Endodermal cell (in vitro differentiated cells): ENCODE measurements at regions not wholly inside any gene's neighbourhood (a gene's known extent, or its start where the extent isn't known, plus 50 kb on each side); places are given as distances from the start of the nearest gene placed in this dataset.

Experiments
- DNase-seq: peaks from one replicate; pipeline ENCODE4 v3.0.0-alpha.2; 2017
- H3K27ac ChIP-seq: 2 replicates; pipeline ENCODE4 v1.5.1; 2013; ENCODE audit warnings: mild to moderate bottlenecking, low read depth, low read length, moderate library complexity
- H3K27me3 ChIP-seq: 2 replicates; pipeline ENCODE4 v1.6.1; 2013; ENCODE audit warnings: mild to moderate bottlenecking, low read length, moderate library complexity; ENCODE audit not compliant: insufficient read depth, control insufficient read depth, poor library complexity, severe bottlenecking
- H3K36me3 ChIP-seq: 2 replicates; pipeline ENCODE4 v1.7.0; 2013; ENCODE audit warnings: mild to moderate bottlenecking, low read length, moderate library complexity; ENCODE audit not compliant: control insufficient read depth, insufficient read depth
- H3K4me1 ChIP-seq: one replicate; pipeline ENCODE4 v1.7.0; 2013; ENCODE audit warnings: low read length; ENCODE audit not compliant: control insufficient read depth, insufficient read depth
- H3K4me3 ChIP-seq: 2 replicates; pipeline ENCODE4 v1.5.1; 2013; ENCODE audit warnings: mild to moderate bottlenecking, low read length, moderate library complexity
- H3K9ac ChIP-seq: 2 replicates; pipeline ENCODE4 v1.6.1; 2013; ENCODE audit warnings: mild to moderate bottlenecking, low read length, moderate library complexity; ENCODE audit not compliant: poor library complexity, severe bottlenecking; ENCODE audit errors: extremely low read depth
- H3K9me3 ChIP-seq: 2 replicates; pipeline ENCODE4 v1.6.1; 2013; ENCODE audit warnings: mild to moderate bottlenecking, low read length, moderate library complexity; ENCODE audit not compliant: control insufficient read depth
- H3K27ac Mint-ChIP-seq: 2 replicates; pipeline ENCODE4 v1.8.0; 2020; ENCODE audit warnings: mixed read lengths
- H3K27me3 Mint-ChIP-seq: 2 replicates; pipeline ENCODE4 v1.8.0; 2021; ENCODE audit warnings: mild to moderate bottlenecking, mixed read lengths; ENCODE audit not compliant: insufficient read depth
- H3K36me3 Mint-ChIP-seq: 2 replicates; pipeline ENCODE4 v1.8.0; 2020; ENCODE audit warnings: low read depth, mixed read lengths
- H3K4me1 Mint-ChIP-seq: 2 replicates; pipeline ENCODE4 v1.8.0; 2020; ENCODE audit warnings: mixed read lengths
- H3K4me3 Mint-ChIP-seq: 2 replicates; pipeline ENCODE4 v1.8.0; 2020; ENCODE audit warnings: mild to moderate bottlenecking, moderate library complexity, mixed read lengths
- H3K9me3 Mint-ChIP-seq: 2 replicates; pipeline ENCODE4 v1.8.0; 2020; ENCODE audit warnings: mild to moderate bottlenecking, mixed read lengths
- CTCF ChIP-seq: fragments of 200-600 bp; sonication (generic); conservative IDR thresholded peaks from 2 replicates; pipeline ENCODE4 v1.5.0; 2021; ENCODE audit warnings: antibody characterized with exemption, mild to moderate bottlenecking
- WGBS, 2 experiments: methylation state at CpG; one replicate each; pipeline versions ENCODE4 v1.1.5 to v1.1.7; 2013; ENCODE audit warnings: missing lambda C conversion rate in 2 of 2, mixed read lengths in 1 of 2; ENCODE audit not compliant: insufficient coverage in 1 of 2, insufficient read length in 1 of 2; 5-methylcytosine and 5-hydroxymethylcytosine counted together

- Mint-ChIP-seq H3K36me3 (no peaks in the 10 kb centered on the region), H3K27ac (no peak overlapping the region), H3K9me3 (peaks cover 6% of the 10 kb centered on the region), H3K27me3 (no peaks in the 10 kb centered on the region), H3K4me1 (no peaks in the 10 kb centered on the region), H3K4me3 (no peak overlapping the region)
- no peak for TF ChIP-seq CTCF
- DNase-seq, result no peak
- no peaks in the 10 kb centered on the region for H3K27me3 ChIP-seq
- no peak overlapping the region for H3K9ac ChIP-seq
- peaks cover 80% of the 10 kb centered on the region for H3K9me3 ChIP-seq
- no peak overlapping the region for H3K27ac ChIP-seq
- 62% methylated on average over 2 of the region's 2 CpGs; no CpG with 5 or more reads in 1 of the 2 experiments for WGBS, 2 experiments
- H3K36me3 ChIP-seq, result no peaks in the 10 kb centered on the region
- H3K4me3 ChIP-seq, result no peak overlapping the region
- no peaks in the 10 kb centered on the region for H3K4me1 ChIP-seq
These were observed 857.5 kb downstream of the XPNPEP1 start for GRCh38 chr10:109065821-109066220.

- H3K36me3 ChIP-seq, result no peaks in the 10 kb centered on the region
- TF ChIP-seq CTCF, result no peak
- Mint-ChIP-seq H3K4me3 (no peak overlapping the region), H3K4me1 (no peaks in the 10 kb centered on the region), H3K9me3 (peaks cover 6% of the 10 kb centered on the region), H3K27ac (no peak overlapping the region), H3K36me3 (no peaks in the 10 kb centered on the region), H3K27me3 (no peaks in the 10 kb centered on the region)
- H3K4me3 ChIP-seq, result no peak overlapping the region
- H3K27me3 ChIP-seq, result no peaks in the 10 kb centered on the region
- no peaks in the 10 kb centered on the region for H3K4me1 ChIP-seq
- peaks cover 56% of the 10 kb centered on the region for H3K9me3 ChIP-seq
- no peak for DNase-seq
- H3K9ac ChIP-seq, result no peak overlapping the region
- H3K27ac ChIP-seq, result no peak overlapping the region
These were observed 860.9 kb downstream of the XPNPEP1 start for GRCh38 chr10:109062371-109062770.

- H3K9me3 ChIP-seq, result peaks cover 56% of the 10 kb centered on the region
- H3K36me3 ChIP-seq, result no peaks in the 10 kb centered on the region
- DNase-seq, result no peak
- H3K9ac ChIP-seq, result no peak overlapping the region
- no peak overlapping the region for H3K27ac Mint-ChIP-seq
- 55 to 70% methylated on average over 2 of the region's 2 CpGs for WGBS, 2 experiments
- H3K27ac ChIP-seq, result no peak overlapping the region
- peaks cover 5% of the 10 kb centered on the region for H3K9me3 Mint-ChIP-seq
- H3K4me1 ChIP-seq, result no peaks in the 10 kb centered on the region
- no peak overlapping the region for H3K4me3 ChIP-seq
- no peaks in the 10 kb centered on the region for H3K4me1 Mint-ChIP-seq
- H3K4me3 Mint-ChIP-seq, result no peak overlapping the region
- TF ChIP-seq CTCF, result no peak
- no peaks in the 10 kb centered on the region for H3K27me3 Mint-ChIP-seq
- peaks cover 4% of the 10 kb centered on the region for H3K36me3 Mint-ChIP-seq
- H3K27me3 ChIP-seq, result no peaks in the 10 kb centered on the region
These were observed 868.1 kb downstream of the XPNPEP1 start for GRCh38 chr10:109055243-109055642.
